HG03108 (cell line): ENCODE measurements at regions not wholly inside any gene's neighbourhood (a gene's known extent, or its start where the extent isn't known, plus 50 kb on each side); places are given as distances from the start of the nearest gene placed in this dataset.
"Not testable (repeated sequence)": the region's sequence is repeated elsewhere in the genome, so short reads cannot be mapped to it uniquely, and the experiment has no call there.

Experiments
- ATAC-seq: cut with Tn5 transposase; IDR thresholded peaks from one replicate; pipeline ENCODE4 v1.9.1; 2021; ENCODE audit warnings: moderate library complexity; ENCODE audit not compliant: unreplicated experiment

- ATAC-seq, result not testable (repeated sequence)
These were observed 53.1 kb upstream of the TMEM252 start for GRCh38 chr9:68593760-68594159.

DNA sequence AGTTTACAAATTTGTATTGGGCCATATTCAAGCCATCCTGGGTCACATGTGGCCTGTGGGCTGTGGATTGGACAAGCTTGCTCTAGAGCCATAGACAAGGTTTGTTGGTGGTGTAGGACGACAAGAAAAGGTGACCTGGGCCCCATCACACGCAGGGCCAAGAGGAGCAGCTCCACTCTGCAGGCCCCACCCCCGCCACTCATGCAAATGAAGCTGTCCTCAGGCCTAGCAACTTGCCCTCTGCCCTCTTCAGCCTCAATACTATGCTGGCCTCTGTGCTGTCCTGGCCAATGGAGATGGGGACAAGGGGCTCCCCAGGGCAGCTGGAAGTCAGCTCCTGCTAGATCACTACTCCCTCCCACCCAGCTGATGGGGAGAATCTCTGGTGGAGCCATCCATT, 55.2 kb upstream of the TMEM252 start:
- no peak for ATAC-seq

GRCh38 chr9:68597362-68597997, 56.8 kb upstream of the TMEM252 start:
- no peak for ATAC-seq

DNA sequence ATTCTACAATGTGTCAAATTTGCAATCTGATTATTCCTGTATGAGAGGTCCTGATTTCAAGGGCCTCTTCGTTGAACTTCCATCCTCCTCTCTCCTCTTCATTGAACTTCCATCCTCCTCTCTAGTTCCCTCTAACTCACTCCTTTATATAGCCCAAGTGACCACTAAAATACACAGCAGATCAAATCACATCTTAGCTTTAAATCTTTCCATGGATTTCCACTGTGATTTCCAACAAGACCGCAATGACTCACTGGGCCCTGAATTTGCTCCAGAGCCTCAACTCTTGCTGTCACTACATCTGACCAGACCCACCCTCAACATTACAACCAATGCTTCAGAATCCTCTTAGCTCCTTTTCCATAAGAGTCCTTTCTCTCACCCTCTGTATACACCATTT, 59.1 kb upstream of the TMEM252 start:
- no peak for ATAC-seq

DNA sequence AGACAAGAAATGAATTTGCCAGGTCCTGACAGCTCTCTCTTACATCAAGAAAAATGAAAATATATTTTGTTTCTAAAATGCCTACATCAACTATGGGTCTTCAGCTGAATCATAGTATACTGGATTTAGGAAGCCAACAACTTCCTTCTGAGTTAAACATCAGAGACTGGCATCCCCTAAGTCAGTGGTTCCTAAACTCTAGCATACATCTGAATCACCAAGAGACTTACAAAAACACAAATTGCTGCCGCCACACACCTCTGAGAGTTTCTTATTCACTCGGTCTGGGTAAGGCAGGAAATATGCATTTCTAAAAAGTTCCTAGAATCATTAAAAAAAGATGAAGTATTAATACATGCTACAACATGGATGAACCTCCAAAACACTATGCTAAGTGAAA, 60.4 kb upstream of the TMEM252 start:
- no peak for ATAC-seq

- ATAC-seq, result no peak
These were observed 62.7 kb upstream of the TMEM252 start for GRCh38 chr9:68603371-68603770.

GRCh38 chr9:68608763-68609162, 68.1 kb upstream of the TMEM252 start:
- no peak for ATAC-seq

DNA sequence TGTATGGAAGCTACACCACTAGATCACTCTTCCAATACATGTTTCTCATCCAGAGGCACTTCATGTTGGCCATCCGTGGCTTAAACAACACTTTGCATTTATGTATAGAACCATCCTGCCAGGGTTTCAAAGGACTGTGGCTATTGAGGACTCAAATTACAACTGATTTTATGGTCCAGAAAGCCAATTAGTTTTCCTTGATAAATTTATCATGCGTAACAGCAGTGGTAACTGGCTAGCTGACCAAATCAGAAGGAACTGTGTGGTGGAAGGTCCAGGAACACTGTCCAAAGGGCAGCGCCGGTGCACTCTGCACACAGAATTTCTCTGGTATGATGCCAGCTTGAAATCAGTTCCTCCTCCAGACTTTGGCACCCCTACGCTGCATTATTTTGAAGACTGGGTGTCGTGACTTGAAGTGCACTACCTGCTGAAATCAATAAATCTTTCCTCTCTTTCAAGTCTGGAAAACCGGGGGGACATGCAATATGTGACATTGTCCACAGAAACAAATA, 69.3 kb upstream of the TMEM252 start:
- no peak for ATAC-seq

DNA sequence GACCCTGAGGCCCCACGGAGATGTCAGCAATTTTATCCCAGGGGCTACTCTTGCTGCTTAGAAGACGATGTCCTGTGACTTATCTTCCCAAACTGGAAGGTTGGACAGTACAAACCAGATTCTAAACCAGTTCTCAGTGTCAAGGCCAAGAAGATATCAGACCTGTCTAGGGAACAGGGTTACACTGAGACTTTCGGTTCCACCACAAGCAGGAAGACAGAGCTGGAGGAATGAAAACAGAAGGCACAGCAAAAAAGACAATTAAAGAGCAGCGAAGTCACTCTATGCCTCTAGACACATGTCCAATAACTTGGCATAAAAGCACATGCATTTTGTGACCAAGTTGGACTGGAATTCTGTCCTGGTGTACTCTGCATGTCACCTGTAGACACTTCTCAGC, 73.4 kb upstream of the TMEM252 start:
- no peak for ATAC-seq

- ATAC-seq, result not testable (repeated sequence)
These were observed 76.3 kb upstream of the TMEM252 start for GRCh38 chr9:68617011-68617410.

- no peak for ATAC-seq
These were observed 78.4 kb upstream of the TMEM252 start for GRCh38 chr9:68619072-68619471.

DNA sequence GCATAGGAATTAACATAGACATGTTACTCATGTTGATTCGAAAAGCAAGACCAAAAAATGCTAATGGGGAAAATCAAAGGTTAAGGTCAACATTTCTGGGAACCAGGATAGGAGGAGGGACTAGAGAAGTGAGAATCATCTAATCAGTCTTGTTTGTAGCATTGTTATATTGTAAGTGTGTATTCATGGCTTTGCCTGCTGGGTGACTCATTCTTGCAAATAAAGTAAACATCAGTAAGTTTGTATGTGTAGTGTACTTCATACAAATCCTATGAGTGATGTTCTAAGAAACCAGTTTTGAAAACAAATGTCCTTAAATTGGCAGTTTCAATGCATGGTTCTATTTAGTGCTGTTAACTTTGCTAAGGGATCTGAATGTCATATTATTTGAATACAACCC, 79.0 kb upstream of the TMEM252 start:
- ATAC-seq, result no peak

GRCh38 chr9:68625559-68625958, 79.5 kb upstream of the PIP5K1B start:
- no peak for ATAC-seq

GRCh38 chr9:68626526-68626925, 78.5 kb upstream of the PIP5K1B start:
- ATAC-seq, result no peak

DNA sequence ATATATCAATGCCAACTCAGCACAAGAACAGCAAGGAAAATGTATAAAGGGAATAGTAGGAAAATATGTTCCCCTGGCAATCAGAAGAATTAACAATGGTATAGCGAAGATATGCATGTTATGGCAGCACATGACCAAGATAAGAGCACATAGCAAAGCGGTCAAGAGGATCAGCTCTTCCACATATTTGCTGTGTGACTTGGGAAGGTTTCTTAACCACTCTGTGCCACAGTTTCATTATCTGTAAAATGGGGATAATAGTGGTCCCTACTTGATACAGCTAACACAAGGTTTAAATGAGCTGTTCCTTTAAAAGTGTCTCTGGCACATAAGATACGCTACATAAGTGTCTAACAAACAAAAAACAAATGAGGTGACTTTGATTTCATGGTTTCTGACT, 77.9 kb upstream of the PIP5K1B start:
- ATAC-seq, result no peak

GRCh38 chr9:68627594-68627993, 77.4 kb upstream of the PIP5K1B start:
- no peak for ATAC-seq

GRCh38 chr9:68629042-68629441, 76.0 kb upstream of the PIP5K1B start:
- ATAC-seq, result no peak

DNA sequence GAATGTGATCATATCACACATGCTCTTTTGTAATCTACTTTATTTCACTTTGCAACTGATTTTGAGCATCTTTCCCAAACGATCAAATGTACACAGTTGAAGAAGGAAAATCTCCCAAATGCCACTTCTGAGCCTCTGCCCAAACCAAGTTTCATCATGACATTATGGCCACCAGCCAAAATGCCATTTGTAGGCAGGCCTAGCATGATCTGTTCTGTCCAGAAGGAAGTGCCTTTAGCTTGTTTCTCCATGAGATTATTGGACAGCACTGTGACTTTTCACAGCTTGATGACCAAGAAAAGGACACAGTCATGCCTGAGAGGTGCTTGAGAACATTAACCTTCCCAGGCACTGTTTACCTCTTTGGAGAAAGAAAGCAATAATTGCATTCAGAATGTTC, 73.2 kb upstream of the PIP5K1B start:
- ATAC-seq, result no peak

DNA sequence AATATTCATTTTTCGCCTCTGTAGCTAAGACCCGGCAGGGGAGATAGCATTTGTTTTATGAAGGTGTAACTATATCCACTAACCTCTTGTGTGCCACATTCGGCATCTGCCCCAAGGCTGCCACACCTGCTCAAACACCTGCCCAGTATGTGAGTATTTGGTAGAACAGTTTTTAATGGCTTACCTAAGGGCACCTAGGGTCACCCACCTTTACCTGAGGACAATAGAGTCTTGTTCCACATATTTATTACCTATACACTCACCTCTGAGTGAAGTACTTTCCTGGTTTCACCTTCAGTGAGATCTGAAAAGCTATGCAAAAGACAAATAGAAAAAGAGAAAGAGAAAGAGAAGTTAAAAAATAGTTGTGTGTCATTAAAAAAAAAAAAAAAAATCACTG, 68.0 kb upstream of the PIP5K1B start:
- ATAC-seq, result no peak

GRCh38 chr9:68639261-68639660, 65.8 kb upstream of the PIP5K1B start:
- not testable (repeated sequence) for ATAC-seq

DNA sequence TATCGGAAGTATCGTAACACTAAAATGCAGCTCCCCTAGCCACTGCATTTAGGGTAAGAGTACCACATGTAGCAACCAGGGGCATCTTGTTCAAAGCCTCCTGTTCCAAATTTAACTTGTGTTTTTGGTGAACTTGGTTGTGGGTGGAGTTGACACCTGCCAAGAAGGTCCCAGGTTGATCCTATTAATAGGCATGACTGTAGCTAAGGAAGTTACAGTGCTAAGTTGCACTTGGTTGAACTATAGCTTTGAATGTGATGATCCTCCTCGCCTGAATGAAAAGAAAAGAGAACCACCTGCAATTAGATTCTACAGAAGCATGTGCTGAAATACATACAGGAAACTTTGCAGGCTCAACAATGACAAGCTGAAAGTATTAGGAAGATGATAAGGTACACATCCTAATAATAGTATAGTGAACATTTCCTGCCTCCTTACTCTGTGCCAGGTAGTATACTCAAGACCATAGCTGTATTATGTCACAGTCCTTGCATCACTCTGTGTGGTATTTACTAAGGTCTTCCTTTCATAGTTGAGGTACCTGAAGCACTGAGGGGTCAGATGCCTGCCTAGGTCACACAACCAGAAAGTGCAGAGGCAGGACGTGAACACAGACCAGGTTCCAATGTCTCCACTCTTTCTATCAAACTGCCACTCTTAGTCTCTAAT, 64.5 kb upstream of the PIP5K1B start:
- peak; percentile 28 for ATAC-seq

GRCh38 chr9:68643901-68644809, 60.9 kb upstream of the PIP5K1B start:
- ATAC-seq, result peak; percentile 62
